HG02840 (cell line): ENCODE measurements at regions not wholly inside any gene's neighbourhood (a gene's known extent, or its start where the extent isn't known, plus 50 kb on each side); places are given as distances from the start of the nearest gene placed in this dataset.

Experiments used
- ATAC-seq: cut with Tn5 transposase; IDR thresholded peaks from one replicate; pipeline ENCODE4 v1.9.1; 2021; ENCODE audit warnings: mild to moderate bottlenecking, moderate library complexity, moderate number of reproducible peaks; ENCODE audit not compliant: unreplicated experiment, low FRiP score

GRCh38 chr1:58908561-58909560 lies 125.0 kb upstream of the JUN start:
- ATAC-seq, result no peak

DNA sequence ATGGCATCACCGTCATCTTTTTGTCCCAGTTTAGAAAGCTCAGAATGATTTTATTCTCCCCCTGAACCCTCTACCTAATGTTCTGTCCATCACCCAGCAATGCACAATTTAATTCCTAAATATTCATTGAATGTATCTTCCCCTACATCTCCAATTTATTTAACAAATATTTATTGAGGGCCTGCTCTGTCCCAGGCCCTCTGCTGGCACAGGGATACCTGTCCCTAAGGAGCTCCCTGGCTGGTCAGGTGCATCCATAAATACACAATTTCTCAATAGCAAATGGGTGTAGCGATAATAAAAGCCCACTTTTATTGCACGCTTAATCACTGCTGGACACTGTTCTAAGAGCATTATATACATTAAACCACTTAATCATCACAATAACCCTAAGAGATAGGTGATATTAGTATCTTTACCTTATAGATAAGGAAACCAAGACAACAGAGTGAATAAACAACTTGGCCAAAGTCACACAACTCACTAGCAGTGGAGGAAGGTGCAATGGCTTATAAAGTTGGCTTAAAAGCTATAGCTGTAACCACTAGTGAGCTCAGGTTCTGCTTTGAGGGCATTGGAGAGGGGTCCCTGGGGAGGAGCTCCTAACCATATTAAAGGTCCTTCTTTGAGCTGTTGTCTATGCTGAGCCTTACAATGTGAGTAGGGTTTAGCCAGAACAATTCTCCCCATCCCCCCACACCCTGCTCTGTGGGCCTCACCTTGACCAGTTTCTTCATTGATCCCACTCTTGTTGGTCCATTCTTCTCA lies 126.3 kb upstream of the JUN start:
- ATAC-seq, result no peak

DNA sequence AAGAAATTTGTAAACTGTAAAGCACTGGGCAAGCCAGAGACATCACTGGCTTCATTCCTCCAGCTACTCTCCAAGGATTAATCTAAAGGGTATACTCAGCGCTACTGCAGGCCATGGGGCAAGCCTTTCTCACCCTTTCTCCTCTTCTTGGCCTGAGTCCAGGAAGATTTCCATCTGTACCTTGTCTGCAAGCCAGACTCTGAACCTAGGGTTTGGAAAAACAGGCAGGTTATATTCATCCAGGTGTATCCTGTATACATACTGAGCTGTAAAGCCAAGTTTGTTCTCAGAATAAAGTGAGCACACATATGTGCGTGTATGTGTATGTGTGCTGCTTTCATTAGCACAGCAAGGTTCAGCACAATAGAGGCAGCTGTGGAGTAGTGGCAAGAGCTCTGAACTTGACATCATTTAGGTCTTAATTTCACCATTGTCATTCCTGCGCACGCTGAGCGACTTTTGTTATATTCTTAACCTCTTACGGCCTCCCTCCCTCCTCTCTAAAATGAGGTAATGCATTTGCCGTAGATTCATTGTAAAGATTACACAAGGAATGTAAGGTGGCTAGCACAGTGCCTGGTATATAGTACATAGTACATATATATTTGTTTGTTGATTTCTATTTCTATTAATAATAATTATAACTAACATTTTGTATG lies 128.1 kb upstream of the JUN start:
- no peak for ATAC-seq

DNA sequence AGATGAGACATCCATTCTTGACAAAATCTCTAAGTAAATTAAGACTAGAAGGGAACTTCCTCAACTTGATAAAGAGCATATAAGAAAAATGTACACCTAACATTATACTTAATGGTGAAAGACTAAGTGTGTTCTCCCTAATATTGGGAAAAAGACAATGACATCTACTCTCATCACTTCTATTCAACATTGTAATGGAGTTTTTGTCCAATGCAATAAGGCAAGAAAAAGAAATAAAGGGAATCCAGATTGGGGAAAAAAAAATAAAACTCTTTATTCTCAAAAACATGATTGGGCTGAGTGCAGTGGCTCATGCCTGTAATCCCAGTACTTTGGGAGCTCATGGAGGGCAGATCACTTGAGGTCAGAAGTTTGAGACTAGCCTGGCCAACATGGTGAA lies 131.1 kb upstream of the JUN start:
- ATAC-seq, result no peak

GRCh38 chr1:58917436-58917835 lies 133.6 kb upstream of the JUN start:
- ATAC-seq, result no peak

- ATAC-seq, result no peak
Measured at GRCh38 chr1:58919226-58919958, 135.5 kb upstream of the JUN start.

DNA sequence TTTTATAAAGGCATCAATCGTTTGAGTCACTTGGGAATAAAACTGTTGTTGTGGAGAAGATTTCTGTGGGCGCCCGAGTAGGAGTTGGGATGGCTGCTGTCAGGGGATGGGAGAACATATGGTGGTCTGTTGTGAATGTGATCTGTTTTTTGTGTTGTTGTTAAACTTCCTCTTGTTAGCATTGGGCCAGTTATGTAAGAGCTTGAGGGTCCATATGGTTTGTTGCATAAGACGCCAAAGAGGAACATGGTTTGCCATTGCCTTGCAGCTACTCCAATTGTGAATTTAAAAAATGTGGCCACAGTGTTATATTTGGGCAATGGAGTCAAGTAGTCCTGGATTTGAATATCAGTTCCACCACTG lies 136.1 kb upstream of the JUN start:
- no peak for ATAC-seq

GRCh38 chr1:58921342-58921741 lies 137.5 kb upstream of the JUN start:
- ATAC-seq, result no peak

DNA sequence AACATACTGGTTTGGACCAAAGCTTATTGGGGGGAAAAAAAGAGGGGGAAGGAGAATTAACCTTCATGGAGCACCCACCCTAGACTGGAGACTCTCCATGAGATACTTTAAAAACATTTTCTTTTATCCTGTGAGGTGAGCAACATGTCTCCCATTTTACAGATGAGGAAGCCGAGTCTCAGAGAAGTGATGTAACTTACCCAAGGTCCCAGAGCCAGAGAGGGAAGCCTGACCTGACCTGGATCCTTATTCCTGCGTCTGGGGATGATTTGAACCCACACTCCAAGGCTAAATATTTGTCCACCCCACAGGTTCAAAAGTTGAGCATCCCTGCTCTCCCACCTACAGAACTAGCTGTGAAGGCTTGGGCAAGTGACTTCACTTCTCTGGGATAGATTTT lies 137.9 kb upstream of the JUN start:
- no peak for ATAC-seq

- peak; percentile 99 for ATAC-seq
Measured at GRCh38 chr1:58922302-58923089, 138.6 kb upstream of the JUN start.

GRCh38 chr1:58923090-58923470 lies 139.2 kb upstream of the JUN start:
- no peak for ATAC-seq

GRCh38 chr1:58924016-58924565 lies 140.2 kb upstream of the JUN start:
- ATAC-seq, result no peak

DNA sequence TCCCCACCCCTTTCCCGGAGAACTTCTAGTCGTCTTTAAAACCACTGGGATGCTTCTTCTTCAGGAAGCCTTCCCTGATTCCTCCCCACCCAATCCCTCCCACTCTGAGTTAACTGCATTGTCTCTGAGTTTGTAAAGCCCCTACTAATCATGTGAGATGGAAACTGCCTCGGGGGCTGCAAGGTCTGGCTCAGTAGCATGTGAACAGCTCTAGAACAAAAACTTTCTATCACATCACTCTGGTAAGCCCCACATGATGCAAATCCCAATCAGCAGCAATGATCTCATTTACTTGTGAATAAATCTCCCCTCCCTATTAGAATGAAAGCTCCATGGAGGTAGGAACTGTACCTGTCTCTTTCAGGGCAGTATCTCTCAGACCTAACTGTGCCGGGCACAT lies 141.0 kb upstream of the JUN start:
- no peak for ATAC-seq

DNA sequence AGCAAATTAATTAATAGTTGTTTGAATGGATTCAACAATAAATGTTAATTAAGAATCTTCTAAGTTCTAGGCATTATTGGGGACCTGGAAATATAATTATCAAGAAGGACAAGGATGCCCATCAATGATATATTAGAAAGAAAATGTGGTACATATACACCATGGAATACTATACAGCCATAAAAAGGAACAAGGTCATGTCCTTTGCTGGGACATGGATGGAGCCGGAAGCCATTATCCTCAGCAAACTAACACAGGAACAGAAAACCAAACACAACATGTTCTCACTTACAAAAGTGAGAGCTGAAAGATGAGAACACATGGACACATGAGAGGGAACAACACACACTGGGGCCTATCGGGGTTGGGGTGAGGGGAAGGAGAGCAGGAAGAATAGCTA lies 141.4 kb upstream of the JUN start:
- no peak for ATAC-seq

DNA sequence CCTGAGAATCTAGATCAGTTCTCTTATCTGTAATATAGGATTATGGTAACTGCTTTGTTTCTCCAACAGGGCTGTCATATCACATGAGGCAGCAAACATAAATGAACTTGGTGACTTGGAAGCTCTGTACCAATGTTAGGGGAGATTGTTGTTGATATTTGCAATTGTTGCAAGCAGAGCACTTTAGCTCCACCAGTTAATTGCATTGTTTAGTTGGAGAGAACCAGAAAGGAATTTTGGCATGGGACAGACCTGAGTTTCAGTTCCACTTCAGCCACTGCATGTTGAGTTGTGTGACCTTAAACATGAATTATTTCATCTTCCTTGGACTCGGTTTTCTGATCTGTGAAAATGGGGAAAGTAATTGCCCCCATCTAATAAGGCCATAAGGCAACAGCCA lies 142.3 kb upstream of the JUN start:
- no peak for ATAC-seq

GRCh38 chr1:58927041-58927721 lies 143.3 kb upstream of the JUN start:
- ATAC-seq, result no peak

- no peak for ATAC-seq
Measured at GRCh38 chr1:58927722-58928085, 143.9 kb upstream of the JUN start.

- no peak for ATAC-seq
Measured at GRCh38 chr1:58928514-58928913, 144.7 kb upstream of the JUN start.
